Endothelial cell of umbilical vein (primary cell): ENCODE measurements at regions not wholly inside any gene's neighbourhood (a gene's known extent, or its start where the extent isn't known, plus 50 kb on each side); places are given as distances from the start of the nearest gene placed in this dataset.

Source experiments
- BruUV-seq: library from RNA; stranded (reverse); fragments of 400-500 nt; replicated peaks from 2 replicates; lab custom pipeline; 2021; lab: Mats Ljungman, UMichigan
- CTCF ChIA-PET: fragments of 300-600, 350-600 bp; sonication (Branson Sonifier 250); formaldehyde crosslinking; loops from one replicate; lab custom pipeline; 2021; ENCODE audit warnings: antibody characterized with exemption, inconsistent platforms; lab: Charles Lee
- POLR2A ChIA-PET: fragments of 300-600, 350-600 bp; sonication (Branson Sonifier 250); formaldehyde crosslinking; loops from one replicate; lab custom pipeline; 2021; ENCODE audit warnings: antibody characterized with exemption, inconsistent platforms; lab: Charles Lee
- DNase-seq: peaks from one replicate; pipeline ENCODE4 v3.0.0-alpha.2; 2011; ENCODE audit warnings: low read depth, low spot score
- FAIRE-seq: peaks from 2 replicates; lab custom pipeline; 2011; peaks lifted over from hg19 to GRCh38; lab: Jason Lieb, UNC
- H2AFZ ChIP-seq: 2 replicates; pipeline ENCODE4 v1.6.0; 2012; ENCODE audit warnings: low read depth, low read length, control low read depth, inconsistent platforms
- H3K27ac ChIP-seq: 2 replicates; pipeline ENCODE4 v1.5.1; 2011; ENCODE audit warnings: low read depth, mild to moderate bottlenecking, control low read depth, low read length, moderate library complexity; ENCODE audit not compliant: insufficient read depth
- H3K27me3 ChIP-seq, 2 experiments: 2 replicates each; pipeline versions ENCODE4 v1.6.0 to v1.6.1; 2011; ENCODE audit warnings: low read length in 2 of 2, mixed read lengths in 1 of 2; ENCODE audit not compliant: control insufficient read depth in 2 of 2, insufficient read depth in 2 of 2
- H3K36me3 ChIP-seq, 2 experiments: 2 replicates in 1 of 2; 3 replicates in 1 of 2; pipeline ENCODE4 v1.5.1; 2011; ENCODE audit warnings: low read length in 2 of 2, mild to moderate bottlenecking in 1 of 2, moderate library complexity in 1 of 2; ENCODE audit not compliant: control insufficient read depth in 2 of 2, insufficient read depth in 2 of 2; ENCODE audit errors: extremely low read depth in 1 of 2
- H3K4me1 ChIP-seq: 3 replicates; pipeline ENCODE4 v1.5.1; 2011; ENCODE audit warnings: mild to moderate bottlenecking, low read length; ENCODE audit not compliant: control insufficient read depth, insufficient read depth; ENCODE audit errors: extremely low read depth
- H3K4me2 ChIP-seq: 2 replicates; pipeline ENCODE4 v1.6.1; 2011; ENCODE audit warnings: low read length, control low read depth, mixed read lengths; ENCODE audit not compliant: insufficient read depth
- H3K4me3 ChIP-seq, 3 experiments: fragments of 200-600 bp in 1 of 3; sonication (generic), shearing (Covaris generic) in 1 of 3; replicated peaks in 1 of 3; 2 replicates each; pipeline ENCODE4 v1.5.1; 2011 to 2016; ENCODE audit warnings: control low read depth in 3 of 3, low read length in 3 of 3, mild to moderate bottlenecking in 2 of 3, inconsistent platforms in 1 of 3, low read depth in 1 of 3, moderate library complexity in 1 of 3; ENCODE audit not compliant: insufficient read depth in 1 of 3
- H3K79me2 ChIP-seq: 2 replicates; pipeline ENCODE4 v1.6.0; 2012; ENCODE audit warnings: low read length, inconsistent platforms; ENCODE audit not compliant: control insufficient read depth, insufficient read depth
- H3K9ac ChIP-seq: replicated peaks from 2 replicates; pipeline ENCODE3; 2011; ENCODE audit warnings: low read length, control low read depth; ENCODE audit not compliant: insufficient read depth; ENCODE audit errors: extremely low read depth
- H3K9me1 ChIP-seq: replicated peaks from 3 replicates; pipeline ENCODE4 v1.6.0; 2011; ENCODE audit warnings: mild to moderate bottlenecking, low read length; ENCODE audit not compliant: control insufficient read depth, insufficient read depth; ENCODE audit errors: extremely low read depth
- H3K9me3 ChIP-seq: replicated peaks from 2 replicates; pipeline ENCODE4 v1.5.1; 2012; ENCODE audit warnings: low read length, inconsistent platforms; ENCODE audit not compliant: control insufficient read depth, insufficient read depth
- H4K20me1 ChIP-seq: replicated peaks from 2 replicates; pipeline ENCODE3; 2011; ENCODE audit warnings: mild to moderate bottlenecking, low read length; ENCODE audit not compliant: control insufficient read depth, insufficient read depth; ENCODE audit errors: extremely low read depth
- CTCF ChIP-seq, 2 donors: IDR thresholded peaks; 1 replicate in 1 of 2; 2 replicates in 1 of 2; pipeline ENCODE4 v1.5.1; 2011; ENCODE audit warnings: low read length in 2 of 2, mild to moderate bottlenecking in 2 of 2, moderate library complexity in 2 of 2, control low read depth in 1 of 2, inconsistent platforms in 1 of 2, low read depth in 1 of 2; ENCODE audit not compliant: insufficient read depth in 1 of 2; ENCODE audit errors: extremely low read depth in 1 of 2
- EZH2 ChIP-seq: IDR thresholded peaks from 2 replicates; pipeline ENCODE4 v1.6.1; 2012; ENCODE audit warnings: borderline replicate concordance, low read depth, mild to moderate bottlenecking, moderate library complexity, low read length, inconsistent platforms; ENCODE audit not compliant: severe bottlenecking
- FOS ChIP-seq: IDR thresholded peaks from 2 replicates; pipeline ENCODE4 v1.6.1; 2011; ENCODE audit warnings: mild to moderate bottlenecking, low read length, moderate library complexity, borderline replicate concordance; ENCODE audit not compliant: insufficient read depth
- GATA2 ChIP-seq: IDR thresholded peaks from 2 replicates; pipeline ENCODE4 v1.7.0; 2011; ENCODE audit warnings: low read depth, mild to moderate bottlenecking, moderate library complexity, mixed read lengths, low read length; ENCODE audit not compliant: insufficient read length, insufficient read depth
- JUN ChIP-seq: IDR thresholded peaks from 2 replicates; pipeline ENCODE4 v1.6.1; 2011; ENCODE audit warnings: borderline replicate concordance, low read depth; ENCODE audit not compliant: insufficient read length, insufficient read depth
- MAX ChIP-seq: IDR thresholded peaks from 2 replicates; pipeline ENCODE4 v1.6.1; 2011; ENCODE audit not compliant: insufficient read depth, insufficient read length
- MYC ChIP-seq: IDR thresholded peaks from one replicate; pipeline ENCODE4 v1.6.1; 2011; ENCODE audit warnings: mild to moderate bottlenecking, low read depth, low read length
- POLR2A ChIP-seq: IDR thresholded peaks from 2 replicates; pipeline ENCODE4 v1.6.1; 2012; ENCODE audit warnings: low read depth, mild to moderate bottlenecking, control low read depth, low read length
- POLR2AphosphoS5 ChIP-seq: IDR thresholded peaks from 2 replicates; pipeline ENCODE4 v1.6.1; 2012; ENCODE audit warnings: low read depth, mild to moderate bottlenecking, control low read depth, low read length, moderate library complexity; ENCODE audit not compliant: insufficient read depth
- dilution Hi-C: fragments of 300-500 bp; cut with MboI; formaldehyde crosslinking; loops from one replicate; pipeline ENCODE4 v1.15.0; 2019; ENCODE audit warnings: low sequenced_read_pairs; ENCODE audit not compliant: extremely low pct_ligation_motif_present
- intact Hi-C: fragments of 100-400 bp; cut with micrococcal nuclease; formaldehyde crosslinking; loops from one replicate; pipeline ENCODE4 v1.10.0; 2022

- Histone ChIP-seq H3K9me1 (no peaks in the 10 kb centered on the region), H3K27ac (no peak overlapping the region), H3K4me2 (no peak overlapping the region), H3K9me3 (no peaks in the 10 kb centered on the region), H3K9ac (no peak overlapping the region), H3K4me1 (no peaks in the 10 kb centered on the region), H4K20me1 (no peaks in the 10 kb centered on the region), H3K36me3 (no peaks in the 10 kb centered on the region), H3K79me2 (no peaks in the 10 kb centered on the region), H2AFZ (no peak overlapping the region), H3K27me3 (no peaks in the 10 kb centered on the region), H3K4me3 (no peak overlapping the region)
- DNase-seq (no peak), FAIRE-seq (no peak)
- TF ChIP-seq JUN (no peak), CTCF (IDR thresholded peaks at IDR 0.05; ENCODE audit: extremely low read depth in 1 of 2, insufficient read depth in 1 of 2, low read depth in 1 of 2, low read length in 2 of 2) (no peak), POLR2A (no peak), MAX (no peak), POLR2AphosphoS5 (no peak), GATA2 (no peak), EZH2 (no peak), MYC (no peak), FOS (no peak)
- ChIA-PET POLR2A (no interaction called here), CTCF (interaction anchor here (1.2 to 2.0 kb wide), 2 partner anchors 10 kb away, joined by 4 to 5 read pairs; no protein-coding TSS in a partner anchor)
- BruUV-seq = no TSS peak
- dilution Hi-C loops (no loop called here), intact Hi-C loops (no loop called here)
Observed at GRCh38 chr15:46322753-46323152, 687.9 kb downstream of the SQOR start.
